ENCODE measurements at regions not wholly inside any gene's neighbourhood (a gene's known extent, or its start where the extent isn't known, plus 50 kb on each side); places are given as distances from the start of the nearest gene placed in this dataset.

GRCh38 chr10:55058800-55059199, 257.8 kb upstream of the PCDH15 start:
- Mint-ChIP-seq H3K27me3 (no peaks in the 10 kb centered on the region), H3K4me3 (no peak overlapping the region), H3K36me3 (ENCODE audit: low read depth) (no peaks in the 10 kb centered on the region), H3K9me3 (peaks cover 4% of the 10 kb centered on the region), H3K27ac (no peak overlapping the region), H3K4me1 (ENCODE audit: low read depth) (no peaks in the 10 kb centered on the region)
- Histone ChIP-seq H3K36me3 (ENCODE audit: insufficient read depth, low read length) (no peaks in the 10 kb centered on the region), H3K4me1 (ENCODE audit: insufficient read depth, low read length) (no peaks in the 10 kb centered on the region), H3K27ac (ENCODE audit: low read depth in 1 of 2, low read length in 2 of 2) (no peak overlapping the region), H3K4me3 (ENCODE audit: low read length) (no peak overlapping the region), H3K9me3 (ENCODE audit: control insufficient read depth in 1 of 2, insufficient read depth in 1 of 2, low read length in 2 of 2) (peaks cover 0 to 4% of the 10 kb centered on the region in 2 experiments), H3K27me3 (ENCODE audit: control insufficient read depth in 1 of 2, insufficient read depth in 2 of 2, low read length in 2 of 2) (no peaks in the 10 kb centered on the region)
- ATAC-seq (ENCODE audit: poor library complexity) (no peak), DNase-seq (no peak)
- ChIA-PET CTCF (no interaction called here), POLR2A (no interaction called here)
- TF ChIP-seq CTCF (IDR thresholded peaks at IDR 0.05) = no peak
- intact Hi-C loops (cut with DNase I, micrococcal nuclease) = no loop called here

- no peak for TF ChIP-seq CTCF (IDR thresholded peaks at IDR 0.05)
- H3K36me3 ChIP-seq (ENCODE audit: insufficient read depth, low read length) = no peaks in the 10 kb centered on the region
- Mint-ChIP-seq H3K27ac (no peak overlapping the region), H3K4me3 (no peak overlapping the region), H3K36me3 (ENCODE audit: low read depth) (no peaks in the 10 kb centered on the region), H3K9me3 (peaks cover 6% of the 10 kb centered on the region), H3K4me1 (ENCODE audit: low read depth) (no peaks in the 10 kb centered on the region), H3K27me3 (no peaks in the 10 kb centered on the region)
- H3K9me3 ChIP-seq (ENCODE audit: control insufficient read depth in 1 of 2, insufficient read depth in 1 of 2, low read length in 2 of 2) = peaks cover 0 to 7% of the 10 kb centered on the region in 2 experiments
- H3K27me3 ChIP-seq (ENCODE audit: control insufficient read depth in 1 of 2, insufficient read depth in 2 of 2, low read length in 2 of 2) = no peaks in the 10 kb centered on the region
- H3K27ac ChIP-seq (ENCODE audit: low read depth in 1 of 2, low read length in 2 of 2) = no peak overlapping the region
- no peak for DNase-seq
- H3K4me1 ChIP-seq (ENCODE audit: insufficient read depth, low read length) = no peaks in the 10 kb centered on the region
- H3K4me3 ChIP-seq (ENCODE audit: low read length) = no peak overlapping the region
- ATAC-seq (ENCODE audit: poor library complexity) = no peak
- intact Hi-C loops (cut with DNase I, micrococcal nuclease) = no loop called here
- POLR2A ChIA-PET = no interaction called here
- CTCF ChIA-PET = no interaction called here
Observed at GRCh38 chr10:55051515-55051914, 250.5 kb upstream of the PCDH15 start.

GRCh38 chr10:55048830-55049498, 247.9 kb upstream of the PCDH15 start:
- DNase-seq = no peak
- no peaks in the 10 kb centered on the region for H3K36me3 ChIP-seq (ENCODE audit: insufficient read depth, low read length)
- ATAC-seq (ENCODE audit: poor library complexity) = no peak
- peaks cover 6% of the 10 kb centered on the region for H3K9me3 Mint-ChIP-seq
- no peak overlapping the region for H3K27ac Mint-ChIP-seq
- no peaks in the 10 kb centered on the region for H3K36me3 Mint-ChIP-seq (ENCODE audit: low read depth)
- POLR2A ChIA-PET = no interaction called here
- no peak for TF ChIP-seq CTCF (IDR thresholded peaks at IDR 0.05)
- H3K4me3 Mint-ChIP-seq = no peak overlapping the region
- CTCF ChIA-PET = no interaction called here
- no peaks in the 10 kb centered on the region for H3K4me1 ChIP-seq (ENCODE audit: insufficient read depth, low read length)
- H3K27me3 ChIP-seq (ENCODE audit: control insufficient read depth in 1 of 2, insufficient read depth in 2 of 2, low read length in 2 of 2) = no peaks in the 10 kb centered on the region
- peaks cover 0 to 7% of the 10 kb centered on the region in 2 experiments for H3K9me3 ChIP-seq (ENCODE audit: control insufficient read depth in 1 of 2, insufficient read depth in 1 of 2, low read length in 2 of 2)
- no peaks in the 10 kb centered on the region for H3K4me1 Mint-ChIP-seq (ENCODE audit: low read depth)
- no peaks in the 10 kb centered on the region for H3K27me3 Mint-ChIP-seq
- no peak overlapping the region for H3K27ac ChIP-seq (ENCODE audit: low read depth in 1 of 2, low read length in 2 of 2)
- intact Hi-C loops (cut with DNase I, micrococcal nuclease) = no loop called here
- no peak overlapping the region for H3K4me3 ChIP-seq (ENCODE audit: low read length)
